ENCODE measurements at regions not wholly inside any gene's neighbourhood (a gene's known extent, or its start where the extent isn't known, plus 50 kb on each side); places are given as distances from the start of the nearest gene placed in this dataset.

- DNase-seq (ENCODE audit: low read depth in 1 of 2, low spot score in 1 of 2) (no peak), ATAC-seq (no peak), FAIRE-seq (no peak)
- Histone ChIP-seq H3K27ac (no peak overlapping the region), H3K4me2 (no peak overlapping the region), H3K4me3 (no peak overlapping the region), H3K4me1 (no peaks in the 10 kb centered on the region), H3K9me3 (no peaks in the 10 kb centered on the region)
- TF ChIP-seq MAZ (IDR thresholded peaks at IDR 0.05; ENCODE audit: borderline replicate concordance, low read depth, low read length) (no peak), CTCF (IDR thresholded peaks at IDR 0.05) (no peak), NR3C1 (IDR thresholded peaks at IDR 0.05) (no peak), USF2 (IDR thresholded peaks at IDR 0.05) (no peak), CBX2 (IDR thresholded peaks at IDR 0.05; ENCODE audit: borderline replicate concordance, low read depth) (no peak), SREBF2 (IDR thresholded peaks at IDR 0.05) (no peak), EP300 (IDR thresholded peaks at IDR 0.05) (no peak), POLR2A (IDR thresholded peaks at IDR 0.05; ENCODE audit: low read length) (no peak), KDM5A (IDR thresholded peaks at IDR 0.05) (no peak)
- 0% methylated on average over 3 of the region's 3 CpGs for WGBS (ENCODE audit: missing lambda C conversion rate)
- ChIA-PET POLR2A (no interaction called here), CTCF (no interaction called here)
These were observed 312.4 kb upstream of the SMARCA2 start for GRCh38 chr9:1702701-1703100.

- POLR2A ChIA-PET = no interaction called here
- no peak for ATAC-seq
- H3K27ac ChIP-seq = no peak overlapping the region
- no peak for DNase-seq (ENCODE audit: low read depth in 1 of 2, low spot score in 1 of 2)
- H3K4me3 ChIP-seq = no peak overlapping the region
- 4% methylated on average over 1 of the region's 1 CpG for WGBS (ENCODE audit: missing lambda C conversion rate)
- no peaks in the 10 kb centered on the region for H3K4me1 ChIP-seq
- no peak overlapping the region for H3K4me2 ChIP-seq
- TF ChIP-seq BCL3 (IDR thresholded peaks at IDR 0.05) = no peak
- no peak for TF ChIP-seq CBX8 (IDR thresholded peaks at IDR 0.05)
- no peak for TF ChIP-seq POLR2AphosphoS2 (conservative IDR thresholded peaks at IDR 0.05; ENCODE audit: low read length)
- no peak for TF ChIP-seq HOXB5 (CRISPR knock-in tag; IDR thresholded peaks at IDR 0.05)
- TF ChIP-seq NR3C1 (IDR thresholded peaks at IDR 0.05) = no peak
- TF ChIP-seq EHF (CRISPR knock-in tag; IDR thresholded peaks at IDR 0.05) = no peak
- no peak for TF ChIP-seq SMC3 (IDR thresholded peaks at IDR 0.05)
- TF ChIP-seq JUN (IDR thresholded peaks at IDR 0.05) = no peak
- no peak for TF ChIP-seq ZC3H11A (IDR thresholded peaks at IDR 0.05)
- no peak for TF ChIP-seq RFX5 (IDR thresholded peaks at IDR 0.05)
- TF ChIP-seq POLR2A (IDR thresholded peaks at IDR 0.05; ENCODE audit: low read length) = no peak
- no peak for TF ChIP-seq REST (IDR thresholded peaks at IDR 0.05)
- TF ChIP-seq TP53 (CRISPR knock-in tag; IDR thresholded peaks at IDR 0.05) = no peak
- no peak for TF ChIP-seq JUNB (IDR thresholded peaks at IDR 0.05)
- no peak for TF ChIP-seq RAD21 (conservative IDR thresholded peaks at IDR 0.05 in 1 of 2, IDR thresholded peaks at IDR 0.05 in 1 of 2)
- TF ChIP-seq FOSL2 (IDR thresholded peaks at IDR 0.05) = no peak
- TF ChIP-seq FOSL2 (CRISPR knock-in tag; IDR thresholded peaks at IDR 0.05) = no peak
- TF ChIP-seq MAFK (IDR thresholded peaks at IDR 0.05; ENCODE audit: partially characterized antibody) = no peak
- CTCF ChIA-PET = no interaction called here
- no peak for FAIRE-seq
- no peaks in the 10 kb centered on the region for H3K9me3 ChIP-seq
These were observed 307.9 kb upstream of the SMARCA2 start for GRCh38 chr9:1707291-1707690.

All from A549 (cell line).